ENCODE measurements at regions not wholly inside any gene's neighbourhood (a gene's known extent, or its start where the extent isn't known, plus 50 kb on each side); places are given as distances from the start of the nearest gene placed in this dataset.

- TF ChIP-seq, protein P1, sequence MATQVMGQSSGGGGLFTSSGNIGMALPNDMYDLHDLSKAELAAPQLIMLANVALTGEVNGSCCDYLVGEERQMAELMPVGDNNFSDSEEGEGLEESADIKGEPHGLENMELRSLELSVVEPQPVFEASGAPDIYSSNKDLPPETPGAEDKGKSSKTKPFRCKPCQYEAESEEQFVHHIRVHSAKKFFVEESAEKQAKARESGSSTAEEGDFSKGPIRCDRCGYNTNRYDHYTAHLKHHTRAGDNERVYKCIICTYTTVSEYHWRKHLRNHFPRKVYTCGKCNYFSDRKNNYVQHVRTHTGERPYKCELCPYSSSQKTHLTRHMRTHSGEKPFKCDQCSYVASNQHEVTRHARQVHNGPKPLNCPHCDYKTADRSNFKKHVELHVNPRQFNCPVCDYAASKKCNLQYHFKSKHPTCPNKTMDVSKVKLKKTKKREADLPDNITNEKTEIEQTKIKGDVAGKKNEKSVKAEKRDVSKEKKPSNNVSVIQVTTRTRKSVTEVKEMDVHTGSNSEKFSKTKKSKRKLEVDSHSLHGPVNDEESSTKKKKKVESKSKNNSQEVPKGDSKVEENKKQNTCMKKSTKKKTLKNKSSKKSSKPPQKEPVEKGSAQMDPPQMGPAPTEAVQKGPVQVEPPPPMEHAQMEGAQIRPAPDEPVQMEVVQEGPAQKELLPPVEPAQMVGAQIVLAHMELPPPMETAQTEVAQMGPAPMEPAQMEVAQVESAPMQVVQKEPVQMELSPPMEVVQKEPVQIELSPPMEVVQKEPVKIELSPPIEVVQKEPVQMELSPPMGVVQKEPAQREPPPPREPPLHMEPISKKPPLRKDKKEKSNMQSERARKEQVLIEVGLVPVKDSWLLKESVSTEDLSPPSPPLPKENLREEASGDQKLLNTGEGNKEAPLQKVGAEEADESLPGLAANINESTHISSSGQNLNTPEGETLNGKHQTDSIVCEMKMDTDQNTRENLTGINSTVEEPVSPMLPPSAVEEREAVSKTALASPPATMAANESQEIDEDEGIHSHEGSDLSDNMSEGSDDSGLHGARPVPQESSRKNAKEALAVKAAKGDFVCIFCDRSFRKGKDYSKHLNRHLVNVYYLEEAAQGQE (IDR thresholded peaks at IDR 0.05; ENCODE audit: insufficient replicate concordance, low read depth) = no peak
- TF ChIP-seq, protein P2, sequence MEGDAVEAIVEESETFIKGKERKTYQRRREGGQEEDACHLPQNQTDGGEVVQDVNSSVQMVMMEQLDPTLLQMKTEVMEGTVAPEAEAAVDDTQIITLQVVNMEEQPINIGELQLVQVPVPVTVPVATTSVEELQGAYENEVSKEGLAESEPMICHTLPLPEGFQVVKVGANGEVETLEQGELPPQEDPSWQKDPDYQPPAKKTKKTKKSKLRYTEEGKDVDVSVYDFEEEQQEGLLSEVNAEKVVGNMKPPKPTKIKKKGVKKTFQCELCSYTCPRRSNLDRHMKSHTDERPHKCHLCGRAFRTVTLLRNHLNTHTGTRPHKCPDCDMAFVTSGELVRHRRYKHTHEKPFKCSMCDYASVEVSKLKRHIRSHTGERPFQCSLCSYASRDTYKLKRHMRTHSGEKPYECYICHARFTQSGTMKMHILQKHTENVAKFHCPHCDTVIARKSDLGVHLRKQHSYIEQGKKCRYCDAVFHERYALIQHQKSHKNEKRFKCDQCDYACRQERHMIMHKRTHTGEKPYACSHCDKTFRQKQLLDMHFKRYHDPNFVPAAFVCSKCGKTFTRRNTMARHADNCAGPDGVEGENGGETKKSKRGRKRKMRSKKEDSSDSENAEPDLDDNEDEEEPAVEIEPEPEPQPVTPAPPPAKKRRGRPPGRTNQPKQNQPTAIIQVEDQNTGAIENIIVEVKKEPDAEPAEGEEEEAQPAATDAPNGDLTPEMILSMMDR (IDR thresholded peaks at IDR 0.05; ENCODE audit: insufficient read depth, low read length) = no peak
- no peak for TF ChIP-seq POLR2AphosphoS5 (IDR thresholded peaks at IDR 0.05; ENCODE audit: low read depth)
Observed at GRCh38 chr18:30929065-30929464, 113.5 kb downstream of the DSC3 start.
